GM08714 (cell line): ENCODE measurements at regions not wholly inside any gene's neighbourhood (a gene's known extent, or its start where the extent isn't known, plus 50 kb on each side); places are given as distances from the start of the nearest gene placed in this dataset.

Source experiments
- H3K4me3 ChIP-seq: fragments of 200-500 bp; sonication (Bioruptor generic); 2 replicates; pipeline ENCODE4 v1.5.1; 2014; ENCODE audit warnings: mild to moderate bottlenecking, low read length, inconsistent platforms
- ZNF274 ChIP-seq: IDR thresholded peaks from 2 replicates; pipeline ENCODE4 v1.6.1; 2012; ENCODE audit warnings: mild to moderate bottlenecking, low read depth, low read length

GRCh38 chr5:100479079-100479688 is 56.0 kb upstream of the FAM174A start:
- no peak overlapping the region for H3K4me3 ChIP-seq
- TF ChIP-seq ZNF274, result no peak

GRCh38 chr5:100472091-100472490 is 63.1 kb upstream of the FAM174A start:
- no peak overlapping the region for H3K4me3 ChIP-seq
- TF ChIP-seq ZNF274, result no peak

- no peak overlapping the region for H3K4me3 ChIP-seq
- no peak for TF ChIP-seq ZNF274
Observed at GRCh38 chr5:100469767-100470166, 65.4 kb upstream of the FAM174A start.

GRCh38 chr5:100464418-100464817 is 70.8 kb upstream of the FAM174A start:
- H3K4me3 ChIP-seq, result no peak overlapping the region
- no peak for TF ChIP-seq ZNF274

- no peak for TF ChIP-seq ZNF274
- no peak overlapping the region for H3K4me3 ChIP-seq
Observed at GRCh38 chr5:100456615-100457014, 78.6 kb upstream of the FAM174A start.

GRCh38 chr5:100452126-100452525 is 83.0 kb upstream of the FAM174A start:
- TF ChIP-seq ZNF274, result no peak
- H3K4me3 ChIP-seq, result no peak overlapping the region

- no peak for TF ChIP-seq ZNF274
- H3K4me3 ChIP-seq, result no peak overlapping the region
Observed at GRCh38 chr5:100448111-100448528, 87.1 kb upstream of the FAM174A start.

GRCh38 chr5:100446879-100447430 is 88.2 kb upstream of the FAM174A start:
- no peak overlapping the region for H3K4me3 ChIP-seq
- TF ChIP-seq ZNF274, result no peak

GRCh38 chr5:100444961-100445360 is 90.2 kb upstream of the FAM174A start:
- no peak for TF ChIP-seq ZNF274
- H3K4me3 ChIP-seq, result no peak overlapping the region

GRCh38 chr5:100434815-100435214 is 100.4 kb upstream of the FAM174A start:
- no peak for TF ChIP-seq ZNF274
- no peak overlapping the region for H3K4me3 ChIP-seq

- TF ChIP-seq ZNF274, result no peak
- H3K4me3 ChIP-seq, result no peak overlapping the region
Observed at GRCh38 chr5:100432741-100433140, 102.4 kb upstream of the FAM174A start.

- no peak for TF ChIP-seq ZNF274
- H3K4me3 ChIP-seq, result no peak overlapping the region
Observed at GRCh38 chr5:100430268-100431195, 104.6 kb upstream of the FAM174A start.

- H3K4me3 ChIP-seq, result no peak overlapping the region
- TF ChIP-seq ZNF274, result no peak
Observed at GRCh38 chr5:100424787-100425186, 110.4 kb upstream of the FAM174A start.

- H3K4me3 ChIP-seq, result no peak overlapping the region
- TF ChIP-seq ZNF274, result no peak
Observed at GRCh38 chr5:100424017-100424416, 111.2 kb upstream of the FAM174A start.

GRCh38 chr5:100423330-100423729 is 111.8 kb upstream of the FAM174A start:
- H3K4me3 ChIP-seq, result no peak overlapping the region
- TF ChIP-seq ZNF274, result no peak

GRCh38 chr5:100421360-100421759 is 113.8 kb upstream of the FAM174A start:
- TF ChIP-seq ZNF274, result no peak
- no peak overlapping the region for H3K4me3 ChIP-seq
